Activated CD4-positive, alpha-beta T cell treated with anti-CD3 and anti-CD28 coated beads, Interleukin-2, amount 50 U/mL, for 16 hours (primary cell): ENCODE measurements at regions not wholly inside any gene's neighbourhood (a gene's known extent, or its start where the extent isn't known, plus 50 kb on each side); places are given as distances from the start of the nearest gene placed in this dataset.

Experiments used
- DNase-seq: peaks from one replicate; pipeline ENCODE4 v3.0.0-alpha.2; 2020

DNA sequence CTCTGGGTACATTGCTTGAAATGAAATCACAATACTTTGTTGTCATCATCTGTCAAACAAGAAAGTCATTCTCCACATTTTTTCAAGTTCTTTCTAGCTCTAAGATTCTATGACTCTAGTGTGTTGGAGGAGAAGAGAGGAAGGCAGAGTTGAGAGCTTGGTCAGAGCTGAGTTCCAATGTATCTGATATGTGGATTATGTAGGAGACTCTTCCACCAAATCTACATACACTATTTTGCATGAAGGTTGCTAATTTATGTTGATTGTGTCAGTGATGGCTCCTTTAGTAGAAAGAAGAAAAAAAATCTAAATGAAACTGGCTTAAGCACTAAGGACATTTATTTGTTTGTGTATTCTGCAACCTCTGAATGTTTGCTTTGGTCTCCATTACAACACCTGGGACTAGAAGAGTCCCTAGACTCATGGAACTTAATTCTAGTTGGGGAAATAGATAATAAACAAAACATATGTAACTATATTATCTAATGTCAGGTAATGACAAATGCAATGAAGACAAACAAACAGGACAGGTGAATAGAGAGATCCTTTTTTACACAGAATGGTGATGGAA, 691.9 kb downstream of the UQCRFS1 start:
- no peak for DNase-seq

DNA sequence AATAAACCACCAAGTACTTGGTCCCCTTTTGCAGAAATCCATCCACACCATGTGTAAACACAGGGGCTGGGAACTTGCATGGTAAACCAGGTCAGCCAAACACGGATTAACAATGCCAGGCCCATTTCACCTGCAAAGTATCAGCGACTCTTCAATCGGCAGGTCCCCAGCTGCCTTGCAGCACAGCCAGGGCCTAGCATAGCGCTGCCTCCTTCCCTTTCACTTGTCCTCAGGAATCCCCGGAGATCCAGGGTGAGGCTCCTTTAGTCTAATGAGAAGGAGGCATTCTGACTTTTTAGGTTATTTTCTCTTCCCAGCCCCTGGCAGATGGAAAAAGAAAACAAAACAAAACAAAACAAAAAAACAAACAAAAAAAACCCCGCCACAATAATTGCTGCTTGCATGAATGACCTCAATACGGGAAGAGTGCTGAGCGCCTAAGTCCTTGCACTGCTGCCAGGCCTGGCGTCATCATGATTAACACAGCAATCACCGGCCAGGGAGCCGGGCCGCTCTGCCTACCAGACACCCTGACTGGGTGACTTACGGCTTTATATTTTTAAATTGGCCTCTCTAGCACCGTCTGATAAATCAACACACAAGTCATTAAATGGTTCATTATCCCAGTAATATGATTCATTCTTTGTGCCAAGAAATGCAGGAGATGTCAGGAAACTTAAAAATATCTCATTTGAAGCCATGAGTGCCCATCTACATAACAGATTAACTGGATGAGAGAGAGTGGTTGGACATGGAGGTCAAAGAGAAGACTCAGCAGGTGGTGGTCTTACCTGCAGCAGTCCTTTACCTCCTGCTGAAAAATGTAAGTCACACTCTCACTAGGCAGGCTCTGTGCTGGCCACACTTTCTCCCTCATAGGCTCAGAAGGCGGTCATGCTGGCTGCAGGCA, 692.7 kb downstream of the UQCRFS1 start:
- DNase-seq, result no peak

DNA sequence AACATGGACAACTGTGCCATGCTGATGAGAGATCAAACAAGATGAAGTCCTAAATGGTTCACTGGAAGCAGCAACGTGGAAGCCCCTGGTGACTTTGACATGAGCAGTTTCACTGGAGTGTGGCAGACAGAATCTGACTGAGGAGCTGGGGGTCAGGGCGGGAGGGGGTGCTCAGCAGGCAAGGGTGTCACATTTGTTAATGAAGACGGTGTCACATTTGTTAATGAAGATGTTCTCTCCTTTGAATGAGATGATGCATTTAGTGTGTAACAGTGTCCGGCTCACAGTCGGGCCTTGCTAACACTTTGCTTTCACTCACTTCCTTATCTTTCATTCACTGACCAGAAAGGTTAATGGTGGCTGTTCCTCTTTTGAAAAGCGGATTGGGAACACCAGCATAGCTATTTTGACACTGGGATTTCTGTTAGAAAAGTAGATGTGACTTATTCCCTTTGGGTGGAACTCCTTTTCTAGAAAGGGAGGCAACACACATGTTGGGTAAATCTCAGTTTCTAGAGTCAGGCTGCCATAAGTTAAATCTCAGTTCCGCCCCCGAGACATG, 693.7 kb downstream of the UQCRFS1 start:
- DNase-seq, result no peak

DNA sequence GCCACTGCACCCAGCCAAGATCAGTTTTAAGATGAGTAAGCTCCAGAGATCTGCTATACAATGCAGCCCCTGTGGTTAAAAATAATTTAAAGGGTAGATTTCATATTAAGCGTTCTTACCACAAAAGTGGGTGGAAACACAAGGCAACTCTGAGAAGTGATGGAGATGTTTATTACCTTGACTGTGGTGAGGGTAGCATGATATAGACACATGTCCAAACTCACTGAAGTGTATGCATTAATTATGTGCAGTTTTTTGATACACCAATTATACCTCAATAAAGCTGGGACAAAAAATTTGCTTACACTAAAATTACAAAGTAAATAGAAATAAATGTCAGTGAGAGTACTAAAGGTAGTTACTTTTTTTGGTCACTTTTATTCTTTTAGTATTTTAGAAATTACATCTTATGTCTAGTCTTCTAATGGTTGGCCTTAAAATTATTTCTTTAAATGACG, 696.5 kb downstream of the UQCRFS1 start:
- DNase-seq, result no peak

DNA sequence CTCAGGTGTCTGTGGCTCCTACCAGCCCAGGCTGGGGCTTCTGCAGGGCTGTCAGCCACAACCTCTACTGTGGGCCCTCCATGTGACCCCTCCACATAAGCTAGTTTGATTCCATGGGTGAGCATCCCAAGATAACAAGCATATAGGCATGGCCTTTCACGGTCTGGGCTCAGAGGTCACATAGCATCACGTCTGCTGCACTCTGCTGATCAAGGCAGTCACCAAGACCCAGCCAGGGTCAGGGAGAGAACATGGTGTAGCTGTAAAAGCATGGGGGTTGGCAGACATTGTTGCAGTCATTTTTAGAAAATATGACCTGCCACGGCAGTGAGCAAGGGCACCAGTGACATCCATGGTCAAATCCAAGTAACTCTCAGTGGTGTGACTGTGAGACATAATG, 698.8 kb downstream of the UQCRFS1 start:
- no peak for DNase-seq

DNA sequence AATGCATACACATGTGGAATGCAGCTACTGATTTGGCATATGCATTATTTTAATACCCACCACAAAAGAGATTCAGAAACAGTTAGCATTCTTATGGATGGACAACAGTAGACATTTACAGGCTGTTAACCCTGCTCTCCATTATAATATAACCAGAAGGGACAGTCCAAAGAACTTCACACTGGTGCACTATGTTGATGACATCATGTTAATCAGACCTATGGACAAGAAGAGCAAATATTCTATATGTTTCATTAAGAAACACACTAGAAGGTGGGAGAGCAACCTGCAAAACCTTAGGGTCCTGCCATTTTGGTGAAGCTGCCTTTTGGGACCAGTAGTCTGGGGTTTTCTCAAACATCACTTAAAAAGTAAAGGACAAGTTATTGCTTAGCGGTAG, 701.3 kb downstream of the UQCRFS1 start:
- no peak for DNase-seq

DNA sequence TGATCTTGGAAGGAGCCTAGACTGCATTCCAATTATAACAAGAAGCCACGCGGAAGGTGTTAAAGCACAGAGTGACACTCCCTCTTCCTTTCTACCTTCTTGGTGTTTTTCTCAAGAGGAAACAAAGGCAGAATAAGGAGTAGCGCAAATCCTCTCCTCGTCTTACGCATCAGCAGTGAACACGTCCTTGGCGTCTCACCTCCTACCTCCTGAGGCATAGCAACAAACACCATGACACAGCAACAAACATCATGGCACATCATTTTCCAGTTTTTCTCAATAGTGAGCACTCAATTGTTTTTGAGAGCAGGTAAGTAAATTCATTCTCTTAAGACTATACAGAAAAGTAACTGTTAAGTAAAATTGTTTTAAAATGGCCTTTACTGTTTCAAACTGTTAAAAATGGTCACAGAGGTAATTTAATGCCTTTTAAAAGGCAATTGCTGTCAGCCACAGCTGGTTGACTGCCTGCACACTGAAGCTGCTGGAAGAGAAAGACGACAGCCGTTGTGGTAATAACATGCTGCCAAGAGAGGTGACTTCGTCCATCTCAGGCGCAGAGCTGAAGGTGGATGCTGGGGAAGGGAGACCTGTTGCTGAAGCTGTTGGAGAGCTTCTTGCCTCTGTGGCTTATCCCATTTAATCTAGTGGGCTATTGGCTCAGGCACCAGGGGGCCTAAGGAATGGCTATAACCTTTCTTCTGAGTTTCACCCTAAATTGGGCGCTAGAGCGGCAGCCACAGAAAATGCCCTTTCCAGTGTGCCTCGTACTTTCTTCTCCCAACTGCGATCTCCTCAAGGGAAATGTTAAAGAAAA, 703.7 kb downstream of the UQCRFS1 start:
- no peak for DNase-seq

DNA sequence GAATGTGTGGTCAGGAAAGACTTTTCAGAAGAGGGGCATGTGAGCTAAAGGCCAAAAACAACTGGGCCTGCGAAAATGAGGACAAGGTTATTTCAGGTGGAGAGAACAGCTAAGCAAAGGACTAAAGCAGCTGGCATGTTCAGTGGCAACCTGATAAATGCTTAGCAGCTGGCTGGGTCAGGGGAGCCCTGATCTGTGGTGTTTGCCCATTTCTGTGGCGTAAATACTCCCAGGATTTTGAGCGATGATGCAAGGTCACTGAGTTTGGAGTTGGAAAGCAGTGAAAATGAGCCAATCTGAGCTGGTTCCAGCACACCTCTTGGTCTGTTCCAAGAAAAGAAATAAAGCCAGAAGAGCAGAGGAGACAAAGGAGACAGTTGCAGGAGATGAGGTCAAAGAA, 704.3 kb downstream of the UQCRFS1 start:
- no peak for DNase-seq

DNA sequence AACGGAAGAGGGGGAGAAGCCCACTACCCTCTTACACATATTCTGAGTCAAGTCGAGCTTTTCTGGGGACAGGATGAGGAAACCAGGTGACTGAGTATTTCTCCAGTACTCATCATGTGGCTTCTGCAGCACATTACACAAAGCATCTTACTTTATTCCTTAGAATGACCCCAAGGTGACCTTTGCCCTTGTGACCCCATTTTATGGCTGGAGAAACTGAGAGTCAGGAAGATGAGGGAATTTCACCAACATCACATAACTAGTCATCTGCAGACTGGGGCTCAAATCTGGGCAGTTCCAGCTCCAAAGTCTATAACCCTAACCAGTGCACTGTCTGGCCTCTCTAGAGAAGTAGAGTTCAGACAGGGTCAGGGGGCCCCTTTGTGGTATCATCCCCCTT, 707.0 kb downstream of the UQCRFS1 start:
- DNase-seq, result no peak

DNA sequence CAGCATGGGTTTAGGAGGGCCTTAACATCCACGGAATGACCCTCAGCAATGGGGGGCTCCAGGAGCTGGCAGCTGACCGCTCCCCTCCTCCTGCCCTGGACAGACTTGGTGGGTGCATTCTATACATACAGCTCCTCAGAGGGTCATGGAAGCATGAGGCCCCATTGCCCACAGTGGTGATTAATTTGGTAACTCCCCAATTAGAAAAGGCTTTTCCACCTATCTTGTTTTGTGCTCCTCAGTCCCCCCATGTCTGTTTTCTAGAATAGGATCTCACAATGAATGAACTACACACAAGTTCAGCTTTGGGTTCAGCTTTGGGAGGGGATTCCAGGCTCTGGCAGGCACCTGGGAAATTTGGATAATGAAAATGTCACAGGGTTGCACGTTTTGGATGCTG, 707.8 kb downstream of the UQCRFS1 start:
- no peak for DNase-seq

DNA sequence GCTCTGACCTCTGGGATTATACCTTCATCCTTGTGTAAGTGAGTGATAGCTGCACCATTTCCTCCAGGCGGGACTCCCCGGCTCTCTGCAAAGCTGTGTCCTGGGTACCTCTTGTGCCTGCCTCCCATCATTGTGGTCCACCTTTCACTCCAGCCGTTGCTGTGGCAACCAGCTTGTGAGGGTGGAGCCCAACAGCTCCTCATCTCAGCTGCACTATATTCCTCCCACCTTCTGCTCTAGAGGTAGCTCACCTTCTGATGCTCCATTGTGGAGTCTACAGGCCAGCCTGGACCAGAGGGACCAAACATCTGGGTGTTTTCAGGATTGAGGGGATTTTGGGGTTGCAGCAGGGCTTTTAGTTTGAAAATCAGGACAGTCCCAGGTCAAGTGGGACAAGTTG, 708.2 kb downstream of the UQCRFS1 start:
- DNase-seq, result no peak

DNA sequence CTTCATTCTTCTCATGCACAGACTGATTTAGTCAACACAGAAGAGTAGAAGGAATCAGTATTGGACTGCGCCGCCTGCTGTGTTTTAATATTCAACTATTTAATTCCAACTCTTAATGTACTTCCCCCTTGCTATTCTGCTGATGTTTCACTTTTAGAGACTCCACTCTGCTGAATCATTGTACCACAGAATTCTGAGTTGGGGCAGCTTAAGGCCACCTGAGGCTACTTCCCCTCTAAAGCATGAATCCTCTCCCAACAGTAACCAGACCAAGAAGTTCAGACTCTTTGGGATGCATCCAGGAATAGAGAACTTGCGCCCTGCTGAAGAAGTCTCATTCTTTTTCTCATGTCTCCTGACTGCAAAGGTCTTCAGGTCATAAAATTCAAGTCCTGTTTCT, 708.8 kb downstream of the UQCRFS1 start:
- no peak for DNase-seq

DNA sequence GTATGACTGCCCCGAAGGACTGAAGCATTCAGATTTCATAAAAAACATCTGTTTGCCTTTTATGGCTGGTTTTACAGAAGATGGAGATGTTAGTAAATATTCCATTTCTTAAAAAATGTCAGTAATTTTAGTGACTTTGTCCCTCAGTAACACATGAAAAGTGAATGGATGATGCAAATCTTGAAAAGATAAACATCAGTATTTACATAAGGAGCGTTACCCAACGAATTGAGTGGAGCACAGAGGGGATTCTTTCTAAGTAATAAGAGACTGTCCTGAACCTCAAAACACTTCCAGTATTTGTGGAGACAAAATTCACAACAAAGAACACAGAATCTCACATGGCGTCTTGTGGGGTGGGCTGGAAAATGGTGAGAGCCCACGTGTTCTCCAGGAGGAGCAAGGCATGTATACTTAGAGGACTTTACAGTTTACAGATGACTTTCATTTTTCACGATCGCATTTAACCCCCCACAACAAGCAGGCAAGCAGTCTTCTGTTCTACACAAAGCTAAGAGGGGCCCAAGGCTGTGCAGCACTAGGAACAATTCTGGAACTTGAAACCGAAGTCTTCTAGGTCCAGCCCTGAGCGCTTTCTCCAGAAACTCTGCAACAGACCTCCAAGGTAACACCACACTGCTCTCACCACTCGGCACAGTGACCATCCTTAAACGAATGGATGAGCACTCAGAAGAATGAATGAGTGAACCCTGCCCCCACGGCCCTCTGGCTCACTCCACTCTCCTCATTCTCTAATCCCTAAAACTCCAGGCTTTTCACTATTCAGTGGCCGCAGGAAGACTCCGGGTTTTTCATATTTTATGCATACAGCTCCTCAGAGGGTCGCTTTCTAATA, 709.8 kb downstream of the UQCRFS1 start:
- DNase-seq, result no peak

DNA sequence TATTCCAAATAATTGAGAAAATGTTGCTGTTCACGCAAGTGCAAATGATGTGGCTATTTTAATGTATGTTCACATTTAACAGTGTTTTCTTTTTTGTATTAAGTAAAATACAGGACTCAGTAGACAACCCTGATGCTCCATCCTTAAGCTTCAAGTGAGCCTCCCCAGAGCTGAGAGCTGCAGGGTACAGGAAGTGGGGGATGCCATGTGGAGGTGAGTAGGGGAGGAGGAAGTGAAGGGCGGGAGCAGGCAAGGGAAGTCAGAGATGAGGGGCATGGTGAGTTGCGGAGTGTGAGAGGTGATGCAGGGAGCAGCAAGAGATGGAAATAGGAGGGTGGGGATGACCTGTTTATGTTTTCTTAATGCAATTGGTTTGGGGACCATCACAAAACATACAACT, 711.0 kb downstream of the UQCRFS1 start:
- DNase-seq, result no peak

DNA sequence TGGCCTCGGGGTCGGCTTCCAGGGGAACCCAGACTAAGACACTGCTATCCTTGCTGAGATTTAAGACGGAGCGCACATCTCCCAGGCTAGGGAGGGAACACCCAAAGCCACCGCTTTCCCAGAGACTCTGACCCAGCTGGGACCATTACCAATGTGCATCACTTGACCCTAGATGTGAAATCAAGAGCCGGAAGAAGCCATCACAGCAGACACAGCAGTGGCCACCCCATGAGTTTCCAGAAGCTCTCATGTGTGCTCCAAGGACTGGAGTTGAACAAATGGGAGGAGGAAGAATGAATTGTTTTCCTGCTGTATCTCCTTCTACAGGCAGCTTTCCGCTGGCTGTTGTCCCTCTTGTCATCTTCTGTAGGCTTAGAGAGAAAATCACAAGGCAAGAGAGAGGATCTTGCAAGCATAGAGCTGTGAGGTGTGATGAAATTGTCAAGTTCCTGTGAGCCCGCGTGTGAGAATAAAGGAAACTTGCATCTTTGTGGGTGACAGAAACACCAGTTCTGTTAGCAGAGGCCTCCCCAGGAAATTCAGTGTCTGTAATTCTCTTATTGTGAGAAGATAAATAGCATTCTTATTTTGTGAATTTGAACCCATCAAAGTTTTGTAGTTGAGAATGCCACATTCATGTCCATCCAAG, 711.8 kb downstream of the UQCRFS1 start:
- no peak for DNase-seq

DNA sequence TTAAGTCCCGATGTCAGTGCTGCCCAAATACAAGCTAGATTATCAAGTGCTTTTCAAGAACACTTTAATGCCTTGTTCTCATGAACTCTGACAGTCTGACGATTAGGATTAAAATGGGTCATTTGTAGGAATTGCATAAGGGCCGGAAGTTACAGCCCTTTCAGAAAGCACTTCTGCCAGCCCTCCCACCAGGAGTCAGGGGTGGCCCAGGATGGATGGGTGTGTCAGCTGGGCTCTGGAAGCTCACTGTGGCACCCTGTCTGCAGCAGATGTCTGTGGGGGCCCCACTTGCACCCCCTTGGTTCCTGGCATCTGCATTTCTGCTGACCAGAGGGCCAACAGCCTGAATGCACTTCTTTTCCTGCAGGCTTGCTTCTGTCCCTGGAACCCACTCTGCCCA, 712.7 kb downstream of the UQCRFS1 start:
- no peak for DNase-seq

DNA sequence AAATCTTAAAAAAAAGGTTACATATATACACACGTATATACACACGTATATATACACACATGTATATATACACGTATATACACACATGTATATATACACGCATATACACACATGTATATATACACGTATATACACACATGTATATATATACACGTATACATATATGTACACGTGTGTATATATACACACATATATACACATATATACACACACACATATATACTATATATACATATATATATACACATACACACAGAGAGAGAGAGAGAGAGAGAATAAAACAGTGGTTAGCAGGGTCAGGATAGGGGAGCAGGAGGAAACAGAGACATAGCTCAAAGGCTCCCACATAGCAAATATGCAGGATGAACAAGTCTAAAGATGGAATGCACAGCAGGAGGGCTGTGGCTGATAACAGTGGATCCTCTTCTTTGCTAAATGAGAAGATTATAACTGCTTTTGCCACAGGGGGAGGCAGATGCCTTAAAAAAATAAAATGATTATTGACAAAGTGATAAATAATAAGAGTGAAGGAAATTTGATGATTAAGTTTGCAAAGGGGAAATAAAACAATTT, 714.5 kb downstream of the UQCRFS1 start:
- no peak for DNase-seq

DNA sequence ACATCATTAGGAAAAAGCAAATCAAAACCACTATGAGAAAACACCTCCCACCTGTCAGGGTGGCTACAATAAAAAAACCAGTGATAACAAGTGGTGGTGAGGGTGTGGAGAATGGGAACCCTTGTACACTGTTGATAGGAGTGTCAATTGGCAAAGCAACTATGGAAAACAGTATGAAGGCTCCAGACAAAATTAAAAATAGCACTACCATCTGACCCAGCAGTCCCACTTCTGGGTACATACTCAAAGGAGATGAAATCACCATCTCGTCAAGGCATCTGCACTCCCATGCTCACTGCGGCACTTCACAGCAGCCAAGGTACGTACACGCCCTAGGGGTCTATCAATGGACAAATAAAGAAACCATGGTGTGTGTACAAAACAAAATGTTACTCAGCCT, 715.1 kb downstream of the UQCRFS1 start:
- no peak for DNase-seq

DNA sequence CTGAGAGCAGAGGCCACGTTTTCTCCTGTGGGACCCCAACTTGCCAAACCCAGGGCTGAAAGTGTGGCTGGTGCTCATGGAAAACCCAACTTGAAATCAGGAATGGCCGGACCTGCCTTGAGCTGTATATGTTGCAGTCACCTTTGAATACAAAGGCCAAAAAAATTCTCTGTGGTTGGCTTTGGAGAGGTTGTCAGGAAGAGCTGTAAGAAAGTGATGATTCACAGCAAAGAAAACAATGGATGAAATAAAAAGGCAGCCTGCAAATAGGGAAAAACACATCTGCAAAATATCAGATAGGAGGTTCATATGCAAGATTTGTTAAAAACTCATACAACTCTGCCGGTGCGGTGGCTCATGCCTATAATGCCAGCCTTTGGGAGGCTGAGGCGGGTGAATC, 715.8 kb downstream of the UQCRFS1 start:
- no peak for DNase-seq

DNA sequence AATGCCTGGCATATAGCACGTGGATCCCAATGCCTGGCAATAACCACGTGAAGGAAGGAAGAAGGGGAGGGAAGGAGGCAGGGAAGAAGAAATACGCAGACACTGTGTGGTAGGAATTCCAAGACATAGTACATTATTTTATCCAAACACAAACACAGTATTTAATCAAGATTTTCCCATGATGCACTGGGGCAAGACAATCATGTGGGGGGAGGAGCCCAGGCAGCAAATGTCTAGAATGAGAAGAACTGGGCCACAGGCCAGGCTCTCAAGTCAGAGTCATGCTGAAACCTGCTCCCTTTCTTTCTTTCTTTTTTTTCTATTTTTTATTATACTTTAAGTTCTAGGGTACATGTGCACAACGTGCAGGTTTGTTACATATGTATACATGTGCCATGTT, 717.9 kb downstream of the UQCRFS1 start:
- no peak for DNase-seq

DNA sequence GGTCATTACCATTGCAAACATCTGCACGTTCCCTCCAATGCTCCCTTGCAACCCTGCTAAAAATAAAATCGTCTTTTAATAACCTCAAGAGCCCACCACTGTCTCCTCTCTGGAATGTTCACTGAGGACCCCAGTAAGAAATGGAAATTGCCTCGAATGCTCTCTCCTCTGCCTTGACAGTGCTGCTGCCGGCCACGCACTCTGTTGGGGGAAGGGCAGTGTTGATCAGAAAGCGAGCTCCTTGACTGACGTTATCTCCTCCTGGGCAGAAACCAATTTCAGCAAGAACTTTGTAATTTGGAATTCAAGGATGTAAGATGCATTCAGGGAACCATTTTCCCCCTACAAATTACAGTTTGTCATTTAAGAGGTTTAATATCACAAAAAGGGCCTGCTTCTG, 718.5 kb downstream of the UQCRFS1 start:
- no peak for DNase-seq

DNA sequence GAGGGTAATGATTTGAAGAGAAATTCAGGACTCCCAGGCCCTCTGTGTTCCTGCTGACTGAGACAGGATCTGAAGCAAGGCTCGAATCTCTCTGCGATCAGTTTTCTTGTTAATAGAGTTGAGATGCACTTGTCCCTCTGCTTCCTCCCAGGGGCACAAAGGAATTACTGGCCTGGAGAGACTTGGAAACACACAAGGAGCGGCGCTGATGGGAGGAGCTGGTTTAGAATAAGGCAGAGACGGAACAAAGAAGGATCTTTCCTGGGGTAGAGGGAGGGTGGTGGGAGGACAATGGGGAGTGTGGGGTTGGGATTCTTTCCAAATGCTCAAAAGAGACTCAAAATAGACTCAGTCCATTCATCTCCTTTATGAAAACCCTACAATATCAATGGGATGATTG, 719.1 kb downstream of the UQCRFS1 start:
- no peak for DNase-seq
